GM12878 (cell line): ENCODE measurements at regions not wholly inside any gene's neighbourhood (a gene's known extent, or its start where the extent isn't known, plus 50 kb on each side); places are given as distances from the start of the nearest gene placed in this dataset.

Experiments used
- ATAC-seq: fragments of 200-7000 bp; cut with Tn5 transposase; 3 replicates; pipeline ENCODE4 v1.9.1; 2020; ENCODE audit warnings: mild to moderate bottlenecking, moderate library complexity
- BruUV-seq: library from RNA; stranded (reverse); fragments of 400-500 nt; replicated peaks from 2 replicates; lab custom pipeline; 2021; lab: Mats Ljungman, UMichigan
- CTCF ChIA-PET: fragments of 300-600 bp; sonication (Branson Sonifier 250); formaldehyde crosslinking; extraction: SDS; loops from one replicate; lab custom pipeline; 2021; ENCODE audit warnings: inconsistent platforms; lab: Yijun Ruan, JAX
- POLR2A ChIA-PET: fragments of 350-600 bp; formaldehyde crosslinking; extraction: SDS; loops from one replicate; lab custom pipeline; 2021; ENCODE audit warnings: inconsistent platforms; lab: Charles Lee
- RAD21 ChIA-PET: fragments of 300-600 bp; sonication (Branson Sonifier 250); formaldehyde crosslinking; loops from one replicate; lab custom pipeline; 2023; ENCODE audit warnings: antibody characterized with exemption; ENCODE audit not compliant: unreplicated experiment; lab: Charles Lee
- SMC1A ChIA-PET: fragments of 300-600 bp; sonication (Branson Sonifier 250); formaldehyde crosslinking; loops from one replicate; lab custom pipeline; 2023; ENCODE audit not compliant: unreplicated experiment, uncharacterized antibody; lab: Charles Lee
- DNase-seq: peaks from one replicate; pipeline ENCODE4 v3.0.0-alpha.2; 2011; ENCODE audit warnings: low read depth, low spot score
- FAIRE-seq: peaks from 3 replicates; lab custom pipeline; 2011; peaks lifted over from hg19 to GRCh38; lab: Jason Lieb, UNC
- H2AFZ ChIP-seq: 2 replicates; pipeline ENCODE4 v1.6.0; 2011; ENCODE audit warnings: low read depth, low read length, control low read depth; ENCODE audit not compliant: control insufficient read depth
- H3K27ac ChIP-seq: 2 replicates; pipeline ENCODE4 v1.5.1; 2011; ENCODE audit warnings: control low read depth; ENCODE audit not compliant: control insufficient read depth, insufficient read depth
- H3K27me3 ChIP-seq, 2 experiments: replicated peaks in 1 of 2; 2 replicates each; pipeline versions ENCODE4 v1.6.0 to v1.6.1; 2011; ENCODE audit warnings: low read length in 1 of 2; ENCODE audit not compliant: control insufficient read depth in 2 of 2, insufficient read depth in 2 of 2
- H3K36me3 ChIP-seq, 2 experiments: 2 replicates each; pipeline ENCODE4 v1.5.1; 2011; ENCODE audit warnings: low read length in 1 of 2; ENCODE audit not compliant: control insufficient read depth in 2 of 2, insufficient read depth in 2 of 2
- H3K4me1 ChIP-seq: 2 replicates; pipeline ENCODE4 v1.6.1; 2011; ENCODE audit warnings: mild to moderate bottlenecking, low read length, moderate library complexity, mixed read lengths; ENCODE audit not compliant: control insufficient read depth, insufficient read depth
- H3K4me2 ChIP-seq: 2 replicates; pipeline ENCODE4 v1.6.0; 2011; ENCODE audit warnings: control low read depth; ENCODE audit not compliant: control insufficient read depth, insufficient read depth
- H3K4me3 ChIP-seq: fragments of 200-600 bp; sonication (generic); 2 replicates; pipeline ENCODE4 v1.5.1; 2016
- H3K79me2 ChIP-seq: 2 replicates; pipeline ENCODE4 v1.6.0; 2011; ENCODE audit warnings: low read length; ENCODE audit not compliant: control insufficient read depth, insufficient read depth
- H3K9ac ChIP-seq: 2 replicates; pipeline ENCODE4 v1.8.0; 2011; ENCODE audit warnings: low read length, control low read depth, mixed read lengths; ENCODE audit not compliant: control insufficient read depth, insufficient read depth
- H3K9me3 ChIP-seq: replicated peaks from 3 replicates; pipeline ENCODE4 v1.5.1; 2011; ENCODE audit warnings: mild to moderate bottlenecking, low read length; ENCODE audit not compliant: control insufficient read depth, insufficient read depth
- H4K20me1 ChIP-seq: 2 replicates; pipeline ENCODE4 v1.6.0; 2011; ENCODE audit not compliant: control insufficient read depth, insufficient read depth
- ATF2 ChIP-seq: IDR thresholded peaks from 2 replicates; pipeline ENCODE4 v1.6.1; 2012; ENCODE audit warnings: low read length, inconsistent platforms
- E4F1 ChIP-seq: fragments of 450-650 bp; IDR thresholded peaks from 2 replicates; pipeline ENCODE4 v1.6.1; 2018; ENCODE audit warnings: borderline replicate concordance, mild to moderate bottlenecking; ENCODE audit not compliant: partially characterized antibody
- MYC ChIP-seq: IDR thresholded peaks from 2 replicates; pipeline ENCODE4 v1.6.1; 2011; ENCODE audit warnings: mild to moderate bottlenecking, low read length, moderate library complexity, inconsistent platforms; ENCODE audit not compliant: insufficient read depth, insufficient replicate concordance, insufficient read length, severe bottlenecking
- NFYB ChIP-seq: IDR thresholded peaks from 2 replicates; pipeline ENCODE4 v1.6.1; 2011; ENCODE audit warnings: low read depth, mild to moderate bottlenecking, low read length, improper control_type of control experiment, moderate library complexity; ENCODE audit not compliant: insufficient read depth
- NRF1 ChIP-seq: conservative IDR thresholded peaks from 2 replicates; pipeline ENCODE4 v1.6.1; 2011; ENCODE audit warnings: mild to moderate bottlenecking, low read depth, low read length, improper control_type of control experiment
- POLR2A ChIP-seq: IDR thresholded peaks from 2 replicates; pipeline ENCODE4 v1.6.1; 2011; ENCODE audit warnings: low read depth, mild to moderate bottlenecking, low read length
- SMAD1 ChIP-seq: fragments of 450-650 bp; IDR thresholded peaks from 2 replicates; pipeline ENCODE4 v1.6.1; 2018; ENCODE audit warnings: mild to moderate bottlenecking, low read depth; ENCODE audit not compliant: partially characterized antibody
- SMC3 ChIP-seq: IDR thresholded peaks from 2 replicates; pipeline ENCODE4 v1.6.1; 2011; ENCODE audit warnings: low read length, improper control_type of control experiment, borderline replicate concordance
- SP1 ChIP-seq: IDR thresholded peaks from one replicate; pipeline ENCODE4 v1.6.1; 2011; ENCODE audit warnings: low read depth, low read length
- SUZ12 ChIP-seq: fragments of 200-600 bp; sonication (generic); IDR thresholded peaks from one replicate; pipeline ENCODE4 v1.6.1; 2018; ENCODE audit warnings: antibody characterized with exemption, mild to moderate bottlenecking; ENCODE audit not compliant: unreplicated experiment
- TBL1XR1 ChIP-seq: IDR thresholded peaks from 2 replicates; pipeline ENCODE4 v1.6.1; 2012; ENCODE audit warnings: low read depth, low read length, improper control_type of control experiment
- ZSCAN29 ChIP-seq: fragments of 450-650 bp; IDR thresholded peaks from 2 replicates; pipeline ENCODE4 v1.6.1; 2017; ENCODE audit warnings: mild to moderate bottlenecking, moderate library complexity
- WGBS: methylation state at CpG from one replicate; pipeline ENCODE4 v1.1.6; 2016; ENCODE audit warnings: low lambda C conversion rate; ENCODE audit not compliant: insufficient replicate concordance, insufficient coverage; ENCODE audit errors: missing lambda C conversion rate; 5-methylcytosine and 5-hydroxymethylcytosine counted together
- in situ Hi-C: fragments of 300-500 bp; cut with MboI; formaldehyde crosslinking; loops from 9 replicates; pipeline ENCODE4 v1.14.3; 2018; ENCODE audit warnings: mixed read lengths
- intact Hi-C: fragments of 100-400 bp; cut with micrococcal nuclease; formaldehyde crosslinking; loops from one replicate; pipeline ENCODE4 v1.14.2; 2022; ENCODE audit not compliant: unreplicated experiment

- ChIA-PET CTCF (no interaction called here), POLR2A (no interaction called here), RAD21 (no interaction called here), SMC1A (no interaction called here)
- WGBS, result 21% methylated on average over 2 of the region's 2 CpGs
- Histone ChIP-seq H3K4me2 (no peak overlapping the region), H3K4me1 (no peaks in the 10 kb centered on the region), H3K79me2 (no peaks in the 10 kb centered on the region), H3K9me3 (no peaks in the 10 kb centered on the region), H3K27me3 (no peaks in the 10 kb centered on the region), H4K20me1 (no peaks in the 10 kb centered on the region), H3K27ac (no peak overlapping the region), H3K36me3 (no peaks in the 10 kb centered on the region), H3K4me3 (no peak overlapping the region), H2AFZ (no peak overlapping the region), H3K9ac (no peak overlapping the region)
- no peak for FAIRE-seq
- no peak for ATAC-seq
- DNase-seq, result no peak
- no TSS peak for BruUV-seq
- TF ChIP-seq NFYB, result no peak
- TF ChIP-seq SMAD1, result no peak
- TF ChIP-seq SP1, result no peak
- no peak for TF ChIP-seq POLR2A
- no peak for TF ChIP-seq SUZ12
- intact Hi-C loops, result no loop called here
- in situ Hi-C loops, result no loop called here
Measured at GRCh38 chr2:219803294-219803693, 175.9 kb downstream of the SLC4A3 start.

GRCh38 chr2:219810895-219811294, 183.5 kb downstream of the SLC4A3 start:
- Histone ChIP-seq H3K36me3 (no peaks in the 10 kb centered on the region), H3K4me1 (no peaks in the 10 kb centered on the region), H3K27me3 (no peaks in the 10 kb centered on the region), H3K9ac (no peak overlapping the region), H3K9me3 (no peaks in the 10 kb centered on the region), H3K27ac (no peak overlapping the region), H4K20me1 (no peaks in the 10 kb centered on the region), H3K79me2 (no peaks in the 10 kb centered on the region), H3K4me3 (no peak overlapping the region), H3K4me2 (no peak overlapping the region), H2AFZ (no peak overlapping the region)
- no TSS peak for BruUV-seq
- ChIA-PET RAD21 (no interaction called here), POLR2A (no interaction called here), SMC1A (interaction anchor here (1.3 kb wide), 1 partner anchor 12 kb away, joined by 4 read pairs; no protein-coding TSS in a partner anchor), CTCF (interaction anchor here (0.7 kb wide), 1 partner anchor 47 kb away, joined by 3 read pairs; no protein-coding TSS in a partner anchor)
- no peak for ATAC-seq
- in situ Hi-C loops (no loop called here), intact Hi-C loops (no loop called here)
- no peak for DNase-seq
- FAIRE-seq, result no peak
- TF ChIP-seq NRF1 (no peak), ATF2 (no peak), SMC3 (no peak), E4F1 (no peak), ZSCAN29 (no peak), TBL1XR1 (no peak), MYC (no peak), SUZ12 (no peak)
